Fibroblast of lung (primary cell): ENCODE measurements at regions not wholly inside any gene's neighbourhood (a gene's known extent, or its start where the extent isn't known, plus 50 kb on each side); places are given as distances from the start of the nearest gene placed in this dataset.

Source experiments
- EZH2 ChIP-seq: IDR thresholded peaks from 2 replicates; pipeline ENCODE4 v1.5.1; 2012; ENCODE audit warnings: low read length, control low read depth, mild to moderate bottlenecking; ENCODE audit errors: missing control alignments
- TF ChIP-seq, protein P1 (sequence below), 2 donors: IDR thresholded peaks in 1 of 2; conservative IDR thresholded peaks in 1 of 2; 1 replicate in 1 of 2; 2 replicates in 1 of 2; pipeline ENCODE4 v1.5.1; 2011 to 2012; ENCODE audit warnings: low read length in 2 of 2, control low read depth in 1 of 2, inconsistent platforms in 1 of 2, low read depth in 1 of 2, mild to moderate bottlenecking in 1 of 2

DNA sequence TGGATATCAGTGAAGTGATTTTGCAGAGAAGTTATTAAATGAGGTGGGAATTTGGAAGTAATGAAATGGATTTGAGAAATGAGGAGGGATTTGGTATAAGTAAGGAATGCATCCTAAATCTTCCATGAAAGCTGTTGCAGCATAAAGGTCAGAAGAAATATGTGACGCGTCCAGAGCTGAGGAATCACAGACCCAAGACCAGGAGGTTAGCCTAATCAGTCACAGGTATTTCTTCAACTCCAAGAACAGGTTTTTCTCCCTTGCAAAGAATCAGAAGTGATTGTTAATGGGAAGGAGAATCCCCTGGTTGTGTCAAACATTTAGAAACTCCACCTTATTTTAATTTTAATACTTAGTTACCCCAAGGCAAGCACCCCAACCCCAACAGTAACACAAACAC lies 253.2 kb downstream of the MEX3B start:
- TF ChIP-seq, protein P1, sequence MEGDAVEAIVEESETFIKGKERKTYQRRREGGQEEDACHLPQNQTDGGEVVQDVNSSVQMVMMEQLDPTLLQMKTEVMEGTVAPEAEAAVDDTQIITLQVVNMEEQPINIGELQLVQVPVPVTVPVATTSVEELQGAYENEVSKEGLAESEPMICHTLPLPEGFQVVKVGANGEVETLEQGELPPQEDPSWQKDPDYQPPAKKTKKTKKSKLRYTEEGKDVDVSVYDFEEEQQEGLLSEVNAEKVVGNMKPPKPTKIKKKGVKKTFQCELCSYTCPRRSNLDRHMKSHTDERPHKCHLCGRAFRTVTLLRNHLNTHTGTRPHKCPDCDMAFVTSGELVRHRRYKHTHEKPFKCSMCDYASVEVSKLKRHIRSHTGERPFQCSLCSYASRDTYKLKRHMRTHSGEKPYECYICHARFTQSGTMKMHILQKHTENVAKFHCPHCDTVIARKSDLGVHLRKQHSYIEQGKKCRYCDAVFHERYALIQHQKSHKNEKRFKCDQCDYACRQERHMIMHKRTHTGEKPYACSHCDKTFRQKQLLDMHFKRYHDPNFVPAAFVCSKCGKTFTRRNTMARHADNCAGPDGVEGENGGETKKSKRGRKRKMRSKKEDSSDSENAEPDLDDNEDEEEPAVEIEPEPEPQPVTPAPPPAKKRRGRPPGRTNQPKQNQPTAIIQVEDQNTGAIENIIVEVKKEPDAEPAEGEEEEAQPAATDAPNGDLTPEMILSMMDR (conservative IDR thresholded peaks at IDR 0.05 in 1 of 2, IDR thresholded peaks at IDR 0.05 in 1 of 2; ENCODE audit: low read depth in 1 of 2, low read length in 2 of 2): no peak
- TF ChIP-seq EZH2: no peak
